ENCODE measurements at regions not wholly inside any gene's neighbourhood (a gene's known extent, or its start where the extent isn't known, plus 50 kb on each side); places are given as distances from the start of the nearest gene placed in this dataset.

- DNase-seq = no peak
Measured at GRCh38 chr5:61263561-61264272, 68.3 kb upstream of the ZSWIM6 start.

DNA sequence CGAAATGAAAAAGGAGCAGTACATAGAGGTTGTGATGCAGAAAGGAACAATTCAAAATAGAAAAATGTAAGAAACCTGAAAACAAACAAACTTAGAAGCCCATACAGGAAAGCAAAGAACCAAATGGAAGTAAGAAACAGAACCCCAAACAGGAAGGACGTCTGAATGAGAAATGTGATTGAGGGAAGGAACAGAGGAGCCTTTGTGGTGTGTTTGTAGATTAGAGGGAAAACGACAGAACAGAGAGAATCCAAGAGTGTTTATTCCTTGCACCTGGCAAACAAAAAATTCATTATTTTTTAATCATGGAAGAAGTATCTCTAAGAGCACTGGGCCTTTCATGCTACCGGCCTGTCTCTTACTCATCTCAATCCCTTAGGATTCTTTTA, 67.8 kb upstream of the ZSWIM6 start:
- no peak for DNase-seq

GRCh38 chr5:61267116-61267515, 64.9 kb upstream of the ZSWIM6 start:
- DNase-seq = no peak

- no peak for DNase-seq
Measured at GRCh38 chr5:61268871-61269270, 63.2 kb upstream of the ZSWIM6 start.

GRCh38 chr5:61270510-61271165, 61.4 kb upstream of the ZSWIM6 start:
- no peak for DNase-seq

DNA sequence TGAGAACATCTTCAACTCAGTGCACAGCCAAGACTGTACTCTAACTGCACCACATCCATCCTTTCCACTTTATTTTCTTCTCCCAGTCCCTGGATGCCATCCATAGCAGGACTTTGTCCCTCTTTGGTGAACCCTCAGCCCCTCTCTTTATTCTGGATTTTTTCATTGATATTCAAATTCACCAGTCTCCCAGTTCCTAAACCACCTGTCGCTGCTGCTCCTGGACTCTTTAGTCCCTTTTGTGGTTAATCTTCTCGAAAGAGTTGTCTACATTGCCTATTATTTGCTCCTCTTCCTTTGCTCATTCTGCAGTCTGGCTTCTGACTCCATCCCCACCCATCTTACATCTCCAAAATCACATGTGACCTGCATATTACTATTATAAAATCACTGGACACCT, 59.4 kb upstream of the ZSWIM6 start:
- no peak for DNase-seq

DNA sequence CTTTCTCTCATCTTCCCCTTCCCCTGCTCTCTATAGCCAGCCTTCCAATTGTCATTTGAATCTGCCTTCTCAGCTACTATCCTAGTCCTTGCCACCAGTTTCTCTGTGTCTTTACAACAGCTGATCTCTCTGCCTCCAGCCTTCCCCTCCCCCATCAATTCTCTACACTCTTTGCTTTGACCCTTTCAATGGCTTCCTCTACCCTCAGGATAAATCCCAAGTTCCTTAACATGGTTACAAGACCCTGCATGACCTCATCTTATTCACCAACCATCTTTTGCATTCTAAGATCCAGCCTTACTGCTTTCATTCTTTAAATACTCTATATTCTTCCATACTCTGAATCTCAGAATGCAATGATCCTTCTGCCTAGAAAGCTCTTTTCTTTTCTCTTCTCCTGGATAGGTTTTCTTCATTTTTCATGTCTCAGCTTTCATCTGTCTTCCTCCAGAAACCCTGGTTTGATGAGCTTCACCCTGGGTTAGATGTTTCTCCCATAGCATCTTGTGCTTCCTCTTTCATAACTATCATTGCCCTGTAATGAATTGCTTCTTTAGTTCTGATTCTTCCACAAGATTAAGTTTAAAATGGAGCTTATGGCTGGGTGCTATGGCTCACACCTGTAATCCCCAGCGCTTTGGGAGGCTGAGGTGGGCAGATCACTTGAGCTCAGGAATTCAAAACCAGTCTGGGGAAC, 58.6 kb upstream of the ZSWIM6 start:
- DNase-seq = no peak

DNA sequence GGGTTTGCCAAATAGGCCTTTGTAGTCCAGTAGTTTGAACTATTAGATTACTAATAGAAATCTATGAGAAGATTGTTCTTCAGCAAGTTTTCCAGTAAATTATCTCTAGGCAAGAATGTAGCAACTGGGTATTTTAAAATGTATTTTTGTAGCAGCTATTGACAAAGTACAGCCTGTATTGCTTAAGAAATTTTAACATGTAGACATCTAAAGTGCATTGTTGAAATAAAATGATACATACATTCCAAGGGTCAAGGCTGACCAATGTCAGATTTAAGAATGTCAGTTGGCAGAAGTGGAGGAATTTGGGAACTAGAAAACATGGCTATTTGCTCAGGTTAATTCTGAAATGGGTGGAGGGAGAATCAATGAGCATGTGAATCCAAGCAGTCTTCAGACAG, 57.5 kb upstream of the ZSWIM6 start:
- no peak for DNase-seq

- peak; percentile 51 for DNase-seq
Measured at GRCh38 chr5:61275841-61276240, 56.2 kb upstream of the ZSWIM6 start.

DNA sequence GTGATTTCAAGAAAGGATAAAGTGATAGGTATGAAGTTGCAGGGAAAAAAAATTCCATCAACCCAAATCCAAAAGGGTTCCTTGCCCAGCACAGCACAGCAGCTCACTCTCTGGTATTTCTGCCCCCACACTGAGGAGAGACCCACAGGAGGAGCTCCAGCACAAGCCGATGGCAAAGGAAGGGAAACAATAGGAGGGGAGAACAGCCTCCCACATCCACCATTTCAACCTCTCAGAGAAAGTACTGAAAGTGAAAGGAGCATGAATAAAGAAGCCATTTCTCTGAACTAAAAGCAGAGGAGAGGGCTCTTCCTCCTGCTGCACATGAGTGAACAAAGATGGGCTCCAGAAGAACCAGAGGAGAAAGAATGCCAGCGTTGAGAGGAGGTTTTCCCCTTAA, 54.9 kb upstream of the ZSWIM6 start:
- no peak for DNase-seq

GRCh38 chr5:61277781-61278180, 54.3 kb upstream of the ZSWIM6 start:
- no peak for DNase-seq

- DNase-seq = no peak
Measured at GRCh38 chr5:61279725-61280124, 52.3 kb upstream of the ZSWIM6 start.

GRCh38 chr5:61280205-61280604, 51.9 kb upstream of the ZSWIM6 start:
- DNase-seq = no peak

- no peak for DNase-seq
Measured at GRCh38 chr5:61280761-61281427, 51.2 kb upstream of the ZSWIM6 start.

- DNase-seq = no peak
Measured at GRCh38 chr5:61281686-61282085, 50.4 kb upstream of the ZSWIM6 start.

All from left hindlimb (tissue), 1 donor.